WTC11 (cell line): ENCODE measurements at regions not wholly inside any gene's neighbourhood (a gene's known extent, or its start where the extent isn't known, plus 50 kb on each side); places are given as distances from the start of the nearest gene placed in this dataset.

Experiments used
- CTCF ChIP-seq: fragments of 200-600 bp; IDR thresholded peaks from 2 replicates; pipeline ENCODE4 v1.8.0; 2022; ENCODE audit warnings: antibody characterized with exemption
- E2F1 ChIP-seq: sonication (generic); formaldehyde crosslinking; IDR thresholded peaks from 2 replicates; pipeline ENCODE4 v1.8.0; 2022; ENCODE audit warnings: mild to moderate bottlenecking, missing genetic modification reagents
- NFE2L1 ChIP-seq: sonication (generic); formaldehyde crosslinking; IDR thresholded peaks from 2 replicates; pipeline ENCODE4 v1.8.1; 2023; ENCODE audit warnings: missing genetic modification reagents
- ZNF263 ChIP-seq: sonication (generic); formaldehyde crosslinking; IDR thresholded peaks from 2 replicates; pipeline ENCODE4 v1.8.1; 2022; ENCODE audit warnings: low read depth, mild to moderate bottlenecking, moderate library complexity, missing genetic modification reagents

- TF ChIP-seq CTCF (no peak), E2F1 (no peak), NFE2L1 (CRISPR knock-in tag) (no peak), ZNF263 (CRISPR knock-in tag) (no peak)
Measured at GRCh38 chr13:80603351-80603750, 262.4 kb upstream of the SPRY2 start.
